ENCODE measurements at regions not wholly inside any gene's neighbourhood (a gene's known extent, or its start where the extent isn't known, plus 50 kb on each side); places are given as distances from the start of the nearest gene placed in this dataset.

- no peak for TF ChIP-seq CTCF (IDR thresholded peaks at IDR 0.05; ENCODE audit: borderline replicate concordance, insufficient read depth, low read depth, low read length)
- H3K4me3 ChIP-seq (ENCODE audit: low read depth, low read length), result no peak overlapping the region
Observed at GRCh38 chr10:70981171-70981836, 92.9 kb upstream of the PCBD1 start.

- H3K4me3 ChIP-seq (ENCODE audit: low read depth, low read length), result no peak overlapping the region
- no peak for TF ChIP-seq CTCF (IDR thresholded peaks at IDR 0.05; ENCODE audit: borderline replicate concordance, insufficient read depth, low read depth, low read length)
Observed at GRCh38 chr10:70981936-70982335, 93.6 kb upstream of the PCBD1 start.

GRCh38 chr10:70982443-70982842 lies 94.1 kb upstream of the PCBD1 start:
- no peak for TF ChIP-seq CTCF (IDR thresholded peaks at IDR 0.05; ENCODE audit: borderline replicate concordance, insufficient read depth, low read depth, low read length)
- no peak overlapping the region for H3K4me3 ChIP-seq (ENCODE audit: low read depth, low read length)

GRCh38 chr10:70984986-70985722 lies 96.8 kb upstream of the PCBD1 start:
- TF ChIP-seq CTCF (IDR thresholded peaks at IDR 0.05; ENCODE audit: borderline replicate concordance, insufficient read depth, low read depth, low read length), result no peak
- H3K4me3 ChIP-seq (ENCODE audit: low read depth, low read length), result no peak overlapping the region

GRCh38 chr10:70985824-70986622 lies 97.7 kb upstream of the PCBD1 start:
- H3K4me3 ChIP-seq (ENCODE audit: low read depth, low read length), result no peak overlapping the region
- no peak for TF ChIP-seq CTCF (IDR thresholded peaks at IDR 0.05; ENCODE audit: borderline replicate concordance, insufficient read depth, low read depth, low read length)

GRCh38 chr10:70986623-70986950 lies 98.2 kb upstream of the PCBD1 start:
- H3K4me3 ChIP-seq (ENCODE audit: low read depth, low read length), result no peak overlapping the region
- no peak for TF ChIP-seq CTCF (IDR thresholded peaks at IDR 0.05; ENCODE audit: borderline replicate concordance, insufficient read depth, low read depth, low read length)
